PC-3 (cell line): ENCODE measurements at regions not wholly inside any gene's neighbourhood (a gene's known extent, or its start where the extent isn't known, plus 50 kb on each side); places are given as distances from the start of the nearest gene placed in this dataset.
"Not testable (repeated sequence)": the region's sequence is repeated elsewhere in the genome, so short reads cannot be mapped to it uniquely, and the experiment has no call there.

Experiments
- ATAC-seq: fragments of 200-7000 bp; cut with Tn5 transposase; 2 replicates; pipeline ENCODE4 v1.9.1; 2020; ENCODE audit warnings: mild to moderate bottlenecking, moderate library complexity
- BruUV-seq: library from RNA; stranded (reverse); fragments of 400-500 nt; replicated peaks from 2 replicates; lab custom pipeline; 2021; lab: Mats Ljungman, UMichigan
- CTCF ChIA-PET: fragments of 300-600 bp; sonication (Branson Sonifier 250); formaldehyde crosslinking; loops from one replicate; lab custom pipeline; 2022; ENCODE audit warnings: antibody characterized with exemption; lab: Charles Lee
- POLR2A ChIA-PET: fragments of 300-600 bp; sonication (Branson Sonifier 250); formaldehyde crosslinking; loops from one replicate; lab custom pipeline; 2022; ENCODE audit warnings: antibody characterized with exemption; ENCODE audit not compliant: unreplicated experiment; lab: Charles Lee
- DNase-seq: peaks from one replicate; pipeline ENCODE4 v3.0.0-alpha.2; 2015
- H2AFZ ChIP-seq: fragments of 300-600 bp; sonication (generic); 2 replicates; pipeline ENCODE4 v1.6.0; 2016; ENCODE audit warnings: antibody characterized with exemption, low read length
- H3F3A ChIP-seq: fragments of 300-600 bp; sonication (generic); one replicate; pipeline ENCODE4 v1.6.0; 2017; ENCODE audit warnings: antibody characterized with exemption, low read length, control low read depth, mild to moderate bottlenecking; ENCODE audit not compliant: unreplicated experiment
- H3K27ac ChIP-seq: fragments of 300-600 bp; sonication (generic); 2 replicates; pipeline ENCODE4 v1.5.1; 2016; ENCODE audit warnings: mild to moderate bottlenecking, low read length
- H3K27me3 ChIP-seq: fragments of 300-600 bp; sonication (generic); 2 replicates; pipeline ENCODE4 v1.6.1; 2016; ENCODE audit warnings: low read length, mixed read lengths
- H3K36me3 ChIP-seq: fragments of 300-600 bp; sonication (generic); 2 replicates; pipeline ENCODE4 v1.6.1; 2016; ENCODE audit warnings: low read depth, mixed run types, low read length, mixed read lengths
- H3K4me1 ChIP-seq: fragments of 300-600 bp; sonication (generic); 2 replicates; pipeline ENCODE4 v1.5.1; 2016; ENCODE audit warnings: low read length; ENCODE audit not compliant: insufficient read depth
- H3K4me2 ChIP-seq: fragments of 300-600 bp; sonication (generic); 2 replicates; pipeline ENCODE4 v1.6.0; 2016; ENCODE audit warnings: low read length
- H3K4me3 ChIP-seq: fragments of 300-600 bp; sonication (generic); 2 replicates; pipeline ENCODE4 v1.5.1; 2016; ENCODE audit warnings: mild to moderate bottlenecking, low read length, mixed read lengths
- H3K79me2 ChIP-seq: fragments of 300-600 bp; sonication (generic); 2 replicates; pipeline ENCODE4 v1.6.1; 2017; ENCODE audit warnings: low read length, mixed read lengths
- H3K9ac ChIP-seq: fragments of 300-600 bp; sonication (generic); 2 replicates; pipeline ENCODE4 v1.6.0; 2016; ENCODE audit warnings: mild to moderate bottlenecking, low read length
- H3K9me2 ChIP-seq: fragments of 300-600 bp; sonication (generic); replicated peaks from 2 replicates; pipeline ENCODE4 v1.6.1; 2016; ENCODE audit warnings: mixed run types, low read length, mixed read lengths
- H3K9me3 ChIP-seq: fragments of 300-600 bp; sonication (generic); 2 replicates; pipeline ENCODE4 v1.6.1; 2016; ENCODE audit warnings: low read length, mixed read lengths
- H4K20me1 ChIP-seq: fragments of 300-600 bp; sonication (generic); 2 replicates; pipeline ENCODE4 v1.6.1; 2016; ENCODE audit warnings: low read length, mixed read lengths
- intact Hi-C: fragments of 100-400 bp; cut with micrococcal nuclease; formaldehyde crosslinking; loops from 2 replicates; pipeline ENCODE4 v1.9.0; 2023

GRCh38 chr17:30710276-30711088, 114.0 kb downstream of the CRLF3 start:
- CTCF ChIA-PET, ATAC-seq, H3K9me3 ChIP-seq, intact Hi-C loops, H3F3A ChIP-seq, H3K4me1 ChIP-seq, DNase-seq, H3K27me3 ChIP-seq, H3K36me3 ChIP-seq, H4K20me1 ChIP-seq, H3K27ac ChIP-seq, H3K9ac ChIP-seq, BruUV-seq, H3K9me2 ChIP-seq, POLR2A ChIA-PET: not testable (repeated sequence)
- Histone ChIP-seq H3K79me2 (peaks cover 15% of the 10 kb centered on the region), H2AFZ (0 out of 2 replicates have a peak overlapping the region, but pooled peaks have one; percentile 30), H3K4me3 (peak overlapping the region; percentile 64), H3K4me2 (peak overlapping the region; percentile 65)

- H4K20me1 ChIP-seq, DNase-seq, POLR2A ChIA-PET, H3K9me2 ChIP-seq, H3K27me3 ChIP-seq, H3K36me3 ChIP-seq, H3K4me1 ChIP-seq, H3F3A ChIP-seq, H3K27ac ChIP-seq, H3K9me3 ChIP-seq, CTCF ChIA-PET, BruUV-seq, ATAC-seq, intact Hi-C loops: not testable (repeated sequence)
- 0 out of 2 replicates have a peak overlapping the region, but pooled peaks have one; percentile 30 for H2AFZ ChIP-seq
- H3K9ac ChIP-seq = peak overlapping the region; percentile 25; the same call in 1 of the 2 replicates
- H3K4me3 ChIP-seq = peak overlapping the region; percentile 64
- H3K4me2 ChIP-seq = peak overlapping the region; percentile 65
- H3K79me2 ChIP-seq = peaks cover 15% of the 10 kb centered on the region
Measured at GRCh38 chr17:30709561-30710275, 114.8 kb downstream of the CRLF3 start.

GRCh38 chr17:30709096-30709495, 115.4 kb downstream of the CRLF3 start:
- H3K9ac ChIP-seq, H3K4me2 ChIP-seq, H3K4me1 ChIP-seq, H3K36me3 ChIP-seq, H2AFZ ChIP-seq, H3K9me2 ChIP-seq, intact Hi-C loops, H3K27ac ChIP-seq, H3K9me3 ChIP-seq, H4K20me1 ChIP-seq, POLR2A ChIA-PET, CTCF ChIA-PET, H3F3A ChIP-seq, BruUV-seq, DNase-seq, H3K27me3 ChIP-seq: not testable (repeated sequence)
- Histone ChIP-seq H3K4me3 (peak overlapping the region; percentile 64; the same call in 1 of the 2 replicates), H3K79me2 (peaks cover 15% of the 10 kb centered on the region)
- peak; percentile 2; the same call in 1 of the 2 replicates for ATAC-seq

DNA sequence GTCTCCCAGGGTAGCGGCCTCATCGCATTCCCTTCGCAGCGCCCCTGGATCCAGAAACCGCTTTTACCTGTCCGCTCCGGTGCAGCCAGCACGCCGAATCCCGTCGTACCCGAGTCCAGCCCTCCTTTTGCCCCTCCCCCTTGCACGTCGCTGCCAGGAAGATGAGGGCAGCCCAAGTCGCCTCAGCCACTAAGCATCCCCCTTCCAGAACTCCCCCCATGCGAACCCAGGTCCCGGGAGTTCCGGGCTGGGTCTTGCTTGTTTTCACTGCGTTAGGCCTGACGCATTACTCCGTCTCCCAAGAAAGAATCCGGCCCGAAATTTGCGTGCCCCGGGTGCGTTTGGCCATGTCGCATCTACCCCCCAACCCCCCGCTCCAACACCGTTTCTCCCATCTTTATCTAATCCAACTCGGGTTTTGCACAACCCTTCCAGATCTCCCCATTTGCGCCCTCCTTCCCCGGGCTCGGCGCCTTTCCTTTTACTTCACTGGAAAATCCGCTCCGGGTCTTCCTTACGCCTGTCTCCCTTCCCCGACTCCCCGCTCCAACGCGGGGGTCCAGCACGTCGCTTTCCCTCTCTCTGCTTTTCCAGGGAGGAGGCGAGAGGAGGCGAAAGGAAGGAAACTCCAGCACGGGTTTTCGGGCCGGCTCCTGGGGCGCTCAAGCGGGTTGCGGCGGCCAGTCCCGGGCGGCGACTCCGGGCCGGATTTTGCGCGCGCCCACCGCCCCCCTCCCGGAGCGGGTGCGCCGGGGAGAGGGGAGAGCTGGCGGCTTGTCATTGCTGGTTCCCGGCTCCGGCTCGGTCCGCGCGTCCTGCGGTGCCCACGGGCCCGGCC, 116.0 kb downstream of the CRLF3 start:
- H3K4me1 ChIP-seq, CTCF ChIA-PET, BruUV-seq, POLR2A ChIA-PET, H3K9me2 ChIP-seq, H4K20me1 ChIP-seq, H3K36me3 ChIP-seq, intact Hi-C loops, H3K27me3 ChIP-seq, H3F3A ChIP-seq, H3K9me3 ChIP-seq: not testable (repeated sequence)
- ATAC-seq = peak; percentile 77
- Histone ChIP-seq H2AFZ (peak overlapping the region; percentile 93), H3K27ac (peak overlapping the region; percentile 49), H3K9ac (peak overlapping the region; percentile 57), H3K4me2 (peak overlapping the region; percentile 87), H3K79me2 (peaks cover 15% of the 10 kb centered on the region), H3K4me3 (peak overlapping the region; percentile 76)
- DNase-seq = peak; percentile 73

DNA sequence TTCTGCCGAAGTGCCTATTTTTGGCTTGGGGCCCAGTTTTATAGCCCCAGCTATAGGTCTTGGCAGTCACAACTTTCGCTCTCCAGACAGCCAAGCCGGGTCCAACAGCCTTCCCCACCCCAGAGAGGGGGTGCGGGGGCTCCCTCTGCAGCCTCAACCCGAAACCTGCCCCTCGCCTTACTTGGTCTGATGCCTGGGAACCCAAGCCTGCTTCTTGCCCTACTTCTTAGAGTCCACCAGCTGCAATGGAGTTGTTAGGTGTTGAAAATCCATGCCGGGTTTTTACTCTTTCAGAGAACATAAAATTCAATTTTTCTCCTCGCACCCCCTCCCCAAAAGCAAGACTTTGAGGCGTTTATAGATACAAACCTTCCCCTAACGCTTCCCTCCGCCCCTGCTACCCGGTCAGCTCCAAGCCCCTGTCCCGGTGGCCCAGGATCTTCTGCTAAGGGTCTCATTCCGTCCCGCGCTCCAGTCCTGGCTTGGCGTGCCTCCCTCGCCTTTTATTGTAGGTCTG, 116.7 kb downstream of the CRLF3 start:
- Histone ChIP-seq H3K4me3 (peak overlapping the region; percentile 76), H3K4me2 (peak overlapping the region; percentile 87), H3K27ac (peak overlapping the region; percentile 49), H3K9ac (peak overlapping the region; percentile 45), H3K79me2 (peaks cover 15% of the 10 kb centered on the region), H2AFZ (peak overlapping the region; percentile 93)
- POLR2A ChIA-PET, H3K36me3 ChIP-seq, H4K20me1 ChIP-seq, H3F3A ChIP-seq, intact Hi-C loops, H3K9me3 ChIP-seq, CTCF ChIA-PET, H3K27me3 ChIP-seq, H3K4me1 ChIP-seq, H3K9me2 ChIP-seq: not testable (repeated sequence)
- 0 out of 2 replicates have a peak, but pooled peaks have one; percentile 16 for ATAC-seq
- DNase-seq = peak; percentile 39
- BruUV-seq = TSS peak; percentile 58
